ENCODE measurements at regions not wholly inside any gene's neighbourhood (a gene's known extent, or its start where the extent isn't known, plus 50 kb on each side); places are given as distances from the start of the nearest gene placed in this dataset.

DNA sequence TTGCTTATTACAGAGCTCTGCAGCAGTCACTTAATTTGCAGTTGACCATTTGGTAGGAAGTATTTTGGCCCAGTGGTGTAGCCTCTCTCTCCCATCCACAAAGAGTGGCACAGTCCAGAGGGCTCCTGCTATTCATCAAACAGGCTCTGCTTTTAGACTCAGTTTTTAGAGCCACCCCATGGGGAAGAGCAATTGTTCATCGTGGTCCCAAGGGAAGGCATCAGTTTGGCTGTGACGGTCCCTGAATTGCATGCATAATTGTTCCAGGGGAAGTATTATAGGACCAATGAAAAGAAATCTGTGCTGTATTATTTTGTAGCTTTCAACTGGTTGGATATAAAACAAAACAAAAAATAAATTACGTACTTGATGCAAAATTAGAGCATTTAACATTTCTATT, 799.0 kb downstream of the DACH1 start:
- no peak for DNase-seq

DNA sequence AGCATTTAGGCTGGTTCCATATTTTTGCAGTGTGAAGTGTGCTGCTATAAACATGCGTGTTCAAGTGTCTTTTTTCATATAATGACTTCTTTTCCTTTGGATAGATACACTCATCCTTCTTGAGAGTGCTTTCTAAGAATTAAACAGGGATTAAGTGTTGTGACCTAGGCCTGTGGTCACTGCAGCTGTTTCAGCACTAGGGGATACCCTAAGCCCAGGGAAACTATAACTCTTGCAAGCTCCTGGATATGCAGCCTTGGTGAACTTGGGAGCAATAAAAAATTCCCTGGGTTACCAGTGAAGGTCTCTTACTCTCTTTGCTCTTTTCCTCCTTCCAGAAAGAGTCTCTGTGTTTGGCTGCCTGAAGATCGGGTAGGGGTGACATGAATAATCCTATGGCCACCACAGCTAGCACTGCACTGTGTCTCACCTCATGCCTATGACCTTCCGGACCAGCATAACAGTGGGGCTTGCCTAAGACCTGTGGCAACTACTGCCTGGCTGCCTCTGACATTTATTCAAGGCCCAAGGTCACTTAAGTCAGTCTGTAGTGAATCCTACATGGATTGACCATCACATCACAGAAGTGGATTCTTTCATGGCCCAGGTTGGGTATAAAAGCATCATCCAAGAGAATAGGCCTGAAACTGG, 799.7 kb downstream of the DACH1 start:
- DNase-seq, result no peak

DNA sequence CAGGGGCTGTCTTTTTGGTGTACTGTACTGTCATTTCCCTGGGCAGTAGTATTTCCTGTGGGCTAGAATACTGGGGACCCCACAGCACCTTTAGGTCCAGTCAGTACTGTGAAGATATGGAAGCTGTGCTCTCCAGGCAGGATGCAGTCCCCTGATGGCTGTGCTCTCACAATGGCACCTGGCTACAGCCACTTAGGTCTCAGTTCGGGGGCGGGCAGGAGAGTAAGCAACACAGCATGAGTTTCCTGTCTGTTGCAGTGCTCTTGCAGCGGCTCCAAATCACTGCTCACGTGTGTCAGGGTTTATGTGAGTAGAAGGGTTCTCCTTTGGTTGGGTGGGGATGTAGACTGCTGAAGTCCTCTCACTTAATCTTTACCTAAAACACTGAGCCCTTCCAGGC, 810.4 kb downstream of the DACH1 start:
- no peak for DNase-seq

DNA sequence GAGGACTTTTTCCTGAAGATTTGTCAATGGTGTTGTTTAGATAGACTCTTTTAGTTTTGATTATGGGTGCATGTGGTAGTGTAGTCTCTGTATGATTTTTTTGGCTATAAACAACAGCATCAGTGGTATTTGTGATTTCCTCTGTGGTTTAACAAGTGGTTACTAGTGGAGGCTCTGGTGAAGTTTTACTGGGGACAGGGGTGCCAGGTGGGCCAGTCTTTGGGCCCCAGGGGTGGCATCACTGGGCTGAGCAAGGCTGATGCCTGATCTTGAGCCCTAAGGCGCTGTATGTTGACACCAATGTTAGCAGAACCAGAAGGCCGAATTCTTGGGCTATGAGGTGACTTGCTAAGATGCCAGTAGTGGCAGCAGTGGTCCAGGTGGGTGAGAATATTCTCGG, 811.4 kb downstream of the DACH1 start:
- no peak for DNase-seq

DNA sequence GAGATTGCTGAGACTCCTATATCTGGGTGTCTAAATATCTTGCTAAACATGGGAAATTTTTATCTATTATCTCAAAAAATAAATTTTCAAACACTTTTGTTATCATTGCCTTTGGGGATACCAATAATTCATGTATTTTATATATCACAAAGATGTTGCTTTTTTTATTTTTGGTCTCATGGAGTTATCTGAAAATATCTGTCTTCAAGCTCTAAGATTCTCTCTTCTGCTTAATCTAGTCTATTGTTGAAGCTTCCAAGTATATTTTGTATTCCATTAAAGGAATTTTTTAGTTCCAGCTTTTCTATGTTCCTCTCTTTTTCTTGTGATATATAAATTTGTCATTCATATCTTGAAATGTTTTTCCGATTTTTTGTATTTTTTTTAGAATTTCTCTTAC, 812.0 kb downstream of the DACH1 start:
- DNase-seq, result no peak

DNA sequence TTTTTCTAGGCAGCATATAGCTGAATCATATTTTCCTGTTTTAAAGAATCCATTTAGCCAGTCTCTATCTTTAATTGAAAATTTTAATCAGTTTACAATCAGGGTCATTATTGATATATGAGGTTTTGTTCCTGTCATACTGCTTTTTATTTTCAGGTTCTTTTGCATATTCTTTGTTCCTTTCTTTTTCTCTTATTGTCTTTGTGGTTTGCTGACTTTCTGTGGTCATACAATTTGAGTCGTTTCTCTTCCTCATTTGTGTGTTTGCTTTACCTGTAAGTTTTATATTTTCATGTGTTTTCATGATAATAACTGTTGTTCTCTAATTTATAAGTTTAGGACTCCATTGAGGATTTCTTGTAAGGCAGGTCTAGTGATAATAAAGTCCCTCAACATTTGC, 812.6 kb downstream of the DACH1 start:
- no peak for DNase-seq

DNA sequence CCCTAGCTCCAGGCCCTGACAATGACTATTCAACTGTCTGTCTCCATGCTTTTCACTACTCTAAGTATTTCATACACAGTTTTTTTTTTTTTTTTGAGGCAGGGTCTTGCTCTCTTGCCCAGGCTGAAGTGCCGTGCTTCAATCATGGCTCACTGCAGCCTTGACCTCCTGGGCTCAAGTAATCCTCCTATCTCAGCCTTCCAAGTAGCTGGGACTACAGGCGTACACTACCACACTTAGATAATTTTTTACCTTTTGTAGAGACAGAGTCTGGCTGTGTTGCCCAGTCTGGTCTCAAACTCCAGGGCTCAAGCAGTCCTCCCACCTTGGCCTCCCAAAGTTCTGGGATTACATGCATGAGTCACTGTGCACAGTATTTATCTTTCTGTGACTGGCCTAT, 815.4 kb downstream of the DACH1 start:
- DNase-seq, result no peak

DNA sequence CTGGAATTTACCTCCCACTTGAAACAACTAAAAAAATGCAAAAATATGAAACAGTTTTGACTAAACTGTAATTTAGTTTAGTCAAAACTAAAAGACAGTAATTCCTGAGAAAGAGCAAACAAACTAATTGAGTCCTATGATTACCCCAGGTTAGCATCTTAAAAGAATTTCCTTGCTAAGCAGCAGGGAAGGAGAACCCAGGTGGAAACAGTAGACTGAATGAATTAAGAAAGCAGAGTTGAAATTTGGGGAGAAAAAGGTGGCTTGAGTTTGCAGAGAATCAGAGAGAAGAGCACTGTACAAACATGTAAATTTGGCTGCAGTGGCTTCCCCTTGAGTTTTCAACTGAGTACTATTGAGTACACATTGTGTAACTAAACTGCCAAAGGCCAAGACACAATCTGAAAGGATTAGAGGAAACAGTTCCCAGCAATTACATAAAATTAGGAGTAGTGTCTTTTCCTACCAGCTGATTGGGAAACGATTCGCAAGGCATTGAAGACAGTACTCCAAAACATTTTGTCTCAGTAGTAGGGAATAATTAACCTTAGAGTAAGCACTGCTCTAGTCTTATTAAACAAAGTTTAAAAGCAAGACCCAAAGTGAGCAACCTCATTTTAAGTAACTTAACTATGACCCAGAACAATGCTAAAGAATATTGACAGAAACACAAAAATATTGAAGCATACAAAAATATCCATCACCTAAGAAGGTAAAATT, 820.5 kb downstream of the DACH1 start:
- DNase-seq, result no peak

DNA sequence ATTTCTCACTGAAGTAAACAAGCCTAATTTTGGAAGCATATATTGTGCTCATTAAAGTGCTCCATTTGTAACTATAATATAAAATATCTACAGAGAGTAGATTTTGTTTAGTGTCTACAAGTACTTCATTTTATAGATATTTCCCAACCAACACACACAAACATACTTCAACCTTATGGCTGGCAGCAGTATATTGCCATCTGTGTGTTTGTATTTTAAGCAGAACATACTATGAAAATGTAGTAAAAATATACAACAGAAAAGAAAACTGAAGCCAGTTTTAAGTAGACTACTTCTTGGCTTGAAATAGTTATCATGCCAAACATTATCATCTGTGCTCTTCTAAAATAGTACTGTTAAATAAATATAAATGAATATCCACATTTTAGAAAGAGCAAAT, 821.9 kb downstream of the DACH1 start:
- no peak for DNase-seq

DNA sequence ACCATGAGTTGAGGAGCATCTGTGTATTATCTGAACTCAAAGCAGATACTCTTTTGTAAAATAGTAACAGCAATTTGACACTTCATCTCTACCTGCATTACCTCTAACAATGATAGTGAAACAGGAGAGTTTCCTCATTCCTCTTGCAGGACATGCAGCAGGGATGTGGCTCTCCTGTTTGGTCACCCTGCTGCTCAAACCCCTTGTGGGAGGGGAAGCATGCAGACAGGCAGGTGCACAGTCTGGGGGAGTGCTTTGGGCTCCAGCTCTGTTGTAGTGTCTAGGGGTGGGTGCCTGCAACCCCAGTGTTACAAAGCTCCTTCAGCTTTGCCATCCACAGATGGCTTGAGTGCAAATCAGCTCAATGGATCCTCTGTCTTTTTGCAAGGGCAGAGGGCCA, 827.6 kb downstream of the DACH1 start:
- DNase-seq, result no peak

DNA sequence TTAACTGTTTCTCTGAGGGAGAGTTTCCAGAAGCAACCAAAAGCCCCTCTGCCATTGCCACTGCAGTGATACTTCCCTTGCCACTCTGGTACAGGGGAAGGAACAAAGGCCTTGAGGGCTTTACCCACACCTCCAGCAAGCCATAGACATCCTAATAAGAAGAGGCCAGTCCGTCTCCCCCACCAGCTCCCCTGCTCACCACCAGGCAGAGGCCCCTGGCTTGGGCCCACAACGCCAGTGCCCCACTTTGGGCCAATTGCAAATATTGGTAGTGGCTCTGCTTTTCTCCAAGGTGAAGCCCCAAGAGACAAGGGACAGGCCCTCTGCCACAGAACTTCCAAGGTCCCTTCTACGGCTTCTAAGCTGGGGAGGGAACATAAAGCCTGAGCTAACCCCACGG, 833.0 kb downstream of the DACH1 start:
- no peak for DNase-seq

DNA sequence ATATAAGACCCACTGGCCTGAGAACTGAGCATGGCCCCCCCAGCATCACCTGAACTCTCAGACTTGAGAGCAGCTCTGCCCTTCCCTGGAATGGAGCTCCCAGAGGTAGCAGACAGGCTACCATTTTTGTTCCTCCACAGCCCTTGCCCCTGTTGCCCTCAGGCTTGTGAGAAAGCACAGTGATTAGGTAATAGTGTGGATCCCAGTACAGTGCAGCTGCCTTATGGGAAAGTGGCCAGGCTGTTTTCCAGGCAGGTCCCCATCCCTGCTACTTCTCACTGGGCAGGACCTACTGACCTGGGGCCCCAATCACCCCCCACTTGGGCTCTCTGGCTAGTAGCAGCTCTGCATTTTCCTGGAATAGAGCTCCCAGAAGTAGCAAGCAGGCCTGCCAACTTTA, 834.0 kb downstream of the DACH1 start:
- DNase-seq, result no peak

DNA sequence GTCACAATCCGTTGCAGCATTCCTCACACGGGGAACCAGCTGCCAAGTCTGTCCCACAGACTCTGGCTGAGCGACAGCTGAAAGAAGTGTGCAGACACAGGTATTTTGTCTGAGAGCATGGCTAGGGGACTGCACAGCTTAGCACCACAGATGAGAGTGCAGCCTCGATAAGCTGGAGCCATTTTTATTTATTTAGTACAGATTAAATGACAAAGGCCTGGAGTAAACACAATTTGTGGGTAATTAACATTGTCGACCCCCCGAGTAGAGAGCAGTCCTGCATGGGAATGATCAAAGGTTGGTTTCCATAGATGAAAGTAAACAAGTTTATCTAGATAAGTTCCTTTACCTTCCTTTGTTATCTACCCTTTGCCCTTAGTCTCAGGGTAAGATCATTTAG, 836.2 kb downstream of the DACH1 start:
- DNase-seq, result no peak

DNA sequence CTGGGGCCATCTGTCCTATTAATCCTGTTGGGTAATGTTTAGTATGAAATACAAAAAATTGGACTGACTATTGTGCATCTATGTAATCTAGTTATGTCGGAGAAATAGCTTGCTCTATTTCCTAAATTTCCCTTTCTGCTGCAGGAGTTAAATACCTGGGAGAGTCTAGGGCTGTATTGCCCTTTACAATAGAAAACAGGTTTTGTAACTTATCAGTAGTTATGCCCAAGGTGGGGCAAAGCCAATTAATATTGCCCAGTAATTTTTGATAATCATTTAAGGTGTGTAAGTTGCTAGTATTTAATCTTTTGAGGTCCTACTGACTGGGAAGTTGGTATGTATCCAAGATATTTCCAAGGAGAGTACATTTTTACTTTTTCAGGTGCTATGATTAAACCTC, 838.1 kb downstream of the DACH1 start:
- DNase-seq, result no peak

DNA sequence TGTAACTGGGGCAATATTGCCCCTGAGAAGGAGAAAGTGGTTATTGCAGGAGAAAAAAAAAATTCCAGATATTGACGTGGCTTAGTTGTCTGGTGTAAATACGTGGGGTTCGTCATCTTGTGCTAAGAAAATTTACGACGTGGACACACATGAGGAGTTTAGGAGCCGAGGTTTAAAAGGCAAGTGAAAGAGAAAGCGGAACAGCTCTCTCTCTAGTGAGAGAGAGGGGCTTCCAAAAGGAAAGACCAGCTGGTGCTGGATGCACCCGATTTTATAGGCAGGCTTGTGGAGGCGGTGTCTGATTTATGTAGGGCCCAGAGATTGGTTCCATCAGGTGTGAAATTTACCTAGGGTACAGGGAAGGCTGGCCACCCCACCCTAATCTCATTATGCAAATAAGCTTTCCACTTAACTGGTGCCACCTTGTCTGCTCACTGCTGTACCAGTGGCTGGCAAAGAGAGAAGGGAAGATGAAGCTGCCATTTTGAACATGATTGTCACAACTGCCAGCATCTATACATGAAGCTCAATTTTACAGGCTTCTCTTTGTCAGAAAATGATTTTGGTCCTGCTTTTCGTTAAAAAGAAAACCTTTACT, 845.1 kb downstream of the DACH1 start:
- no peak for DNase-seq

DNA sequence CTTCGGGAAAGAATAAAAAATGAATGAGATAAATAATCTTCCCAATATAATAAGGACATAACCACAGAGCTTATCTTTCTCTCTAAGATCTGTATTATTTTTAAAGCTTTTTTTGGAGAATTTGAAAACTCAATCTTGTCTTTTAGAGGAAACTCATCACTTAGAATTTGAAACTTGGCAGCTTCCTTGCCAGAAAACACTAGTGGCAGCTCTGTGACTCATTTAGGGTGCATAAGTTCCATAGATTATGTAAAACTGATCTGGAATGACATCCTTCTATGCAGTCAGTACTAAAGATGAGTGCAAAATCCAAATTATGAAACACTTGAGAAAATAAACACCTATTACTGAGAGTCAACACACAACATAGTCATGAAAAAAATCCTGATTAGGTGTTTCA, 848.0 kb downstream of the DACH1 start:
- no peak for DNase-seq

DNA sequence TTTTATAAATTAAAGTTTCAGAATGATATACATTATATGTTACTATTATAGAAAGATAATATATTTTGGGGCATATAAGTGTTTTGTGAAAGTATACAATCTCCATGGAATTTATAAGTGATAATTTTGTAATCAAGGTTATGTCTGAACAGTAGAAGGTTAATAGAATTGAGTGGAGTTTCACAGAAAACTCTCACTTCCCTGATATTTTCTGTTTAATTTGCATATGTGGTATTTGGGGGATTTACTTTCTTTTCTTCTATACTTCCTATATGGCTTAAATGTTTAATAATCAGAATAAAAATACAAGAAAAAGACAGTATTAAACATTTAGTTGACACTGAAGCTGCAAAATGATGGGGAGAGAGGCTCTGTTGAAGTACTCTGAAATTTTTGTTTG, 848.5 kb downstream of the DACH1 start:
- DNase-seq, result no peak

DNA sequence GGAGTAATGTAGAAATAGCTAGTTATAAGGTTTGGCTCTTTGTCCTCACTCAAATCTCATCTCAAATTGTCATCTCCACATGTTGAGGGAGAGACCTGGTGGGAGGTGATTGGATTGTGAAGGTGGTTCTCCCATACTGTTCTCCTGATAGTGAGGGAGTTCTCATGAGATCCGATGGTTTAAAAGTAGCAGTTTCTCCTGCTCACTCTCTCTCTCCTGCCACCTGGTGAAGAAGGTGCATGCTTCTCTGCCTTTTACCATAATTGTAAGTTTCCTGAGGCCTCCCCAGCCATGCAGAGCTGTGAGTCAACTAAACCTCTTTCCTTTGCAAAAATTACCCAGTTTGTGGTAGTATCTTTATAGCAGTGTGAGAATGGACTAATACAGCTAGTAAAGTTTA, 849.4 kb downstream of the DACH1 start:
- no peak for DNase-seq

DNA sequence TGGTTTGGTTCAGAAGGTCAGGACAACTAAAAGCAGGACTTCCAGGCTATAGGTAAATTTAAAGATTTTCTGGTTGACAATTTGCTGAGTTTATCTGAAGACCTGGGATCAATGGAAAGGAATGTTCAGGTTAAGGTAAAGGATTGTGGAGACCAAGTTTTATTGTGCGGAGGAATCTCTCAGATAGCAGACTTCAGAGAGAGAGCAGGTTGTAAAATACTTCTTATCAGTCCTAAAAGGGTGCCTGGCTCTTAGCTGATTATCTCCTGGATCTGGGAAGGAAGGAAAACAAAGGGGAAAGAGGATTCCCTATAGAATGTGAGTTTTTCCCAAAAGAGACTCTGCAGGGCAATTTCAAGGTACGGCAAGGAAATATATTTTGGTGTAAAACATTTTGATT, 851.5 kb downstream of the DACH1 start:
- no peak for DNase-seq

DNA sequence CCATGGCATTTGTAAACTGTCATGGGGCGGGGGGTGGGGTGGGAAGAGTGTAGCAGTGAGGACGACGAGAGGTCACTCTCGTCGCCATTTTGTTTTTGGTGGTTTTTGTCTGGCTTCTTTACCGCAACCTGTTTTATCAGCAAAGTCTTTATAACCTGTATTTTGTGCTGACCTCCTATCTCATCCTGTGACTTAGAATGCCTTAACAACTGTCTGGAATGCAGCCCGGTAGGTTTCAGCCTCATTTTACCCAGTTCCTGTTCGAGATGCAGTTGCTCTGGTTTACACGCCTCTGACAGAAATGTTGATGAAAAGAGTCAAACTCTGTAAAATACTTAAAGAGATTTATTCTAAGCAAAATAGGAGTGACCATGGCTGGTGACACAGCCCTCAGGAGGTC, 852.0 kb downstream of the DACH1 start:
- no peak for DNase-seq

DNA sequence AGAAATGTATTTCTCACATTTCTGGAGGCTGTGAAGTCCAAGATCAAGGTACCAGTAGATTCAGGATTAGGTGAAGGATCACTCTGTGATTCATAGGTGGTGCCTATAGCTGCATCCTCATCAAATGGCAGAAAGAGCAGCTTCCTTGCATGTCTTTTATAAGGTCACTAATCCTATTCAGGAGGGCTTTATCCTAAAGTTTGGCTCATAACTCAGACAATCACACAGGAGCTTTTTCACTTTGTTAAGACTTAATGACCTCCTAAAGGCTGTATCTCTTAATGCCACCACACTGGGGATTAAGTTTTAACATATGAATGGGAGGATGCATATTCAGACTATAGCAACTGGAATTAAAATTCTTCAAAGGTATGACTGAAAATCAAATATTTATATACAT, 861.1 kb downstream of the DACH1 start:
- DNase-seq, result no peak

DNA sequence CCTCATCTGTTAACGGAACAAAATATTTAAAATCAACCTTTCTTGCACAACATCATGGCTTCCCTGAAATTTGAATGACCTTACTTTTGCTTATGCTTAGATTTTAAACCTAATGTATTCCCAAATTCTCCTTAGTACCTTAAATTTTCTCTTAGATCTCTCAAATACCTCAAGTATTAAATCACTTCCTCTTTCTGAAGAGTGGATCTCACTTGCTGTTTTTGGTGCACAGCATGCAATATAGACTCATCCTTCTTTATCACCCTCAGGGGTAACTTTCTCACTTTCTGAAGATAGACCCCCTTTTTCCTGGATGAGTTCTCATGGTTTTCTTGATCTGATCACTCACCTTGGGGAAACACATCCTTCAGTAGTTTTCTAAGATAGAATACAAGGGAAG, 871.7 kb downstream of the DACH1 start:
- no peak for DNase-seq

DNA sequence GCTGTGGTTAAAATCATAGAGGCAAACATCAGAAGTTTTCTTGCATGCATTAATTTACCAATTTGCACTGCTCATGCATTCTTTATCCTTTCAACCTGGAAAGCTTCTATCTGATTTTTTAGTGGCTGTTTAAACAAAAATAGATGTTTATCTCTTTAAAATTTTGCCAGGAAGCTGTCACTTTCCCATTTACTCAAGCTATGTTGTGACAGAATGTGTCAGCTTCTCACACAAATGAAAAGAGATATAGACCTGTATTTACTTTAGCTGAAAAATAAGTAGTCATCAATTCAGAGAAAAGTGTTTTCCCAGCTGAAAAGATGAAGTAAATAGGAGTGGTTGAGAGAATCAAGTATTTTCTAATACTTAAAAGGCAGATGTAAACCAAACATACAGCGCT, 872.8 kb downstream of the DACH1 start:
- DNase-seq, result no peak

DNA sequence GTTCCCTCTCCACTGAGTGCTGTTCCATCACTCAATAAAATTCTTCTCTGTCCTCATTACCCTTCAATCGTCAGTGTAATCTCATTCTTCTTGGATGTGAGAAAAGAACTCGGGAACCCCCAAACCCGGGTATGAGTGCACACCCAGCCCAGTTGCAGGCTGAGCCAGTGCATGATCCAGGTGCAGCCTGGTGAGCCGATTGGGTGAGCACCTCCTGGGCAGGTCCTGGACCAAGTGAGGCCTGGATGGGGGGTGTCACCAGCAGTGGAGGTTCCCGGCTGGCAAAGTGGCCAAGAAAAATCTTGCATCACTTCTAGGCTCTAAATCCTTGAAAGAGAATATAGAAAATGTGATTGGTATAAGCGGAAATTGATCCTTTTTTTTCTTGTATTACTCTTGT, 878.8 kb upstream of the KLHL1 start:
- no peak for DNase-seq

DNA sequence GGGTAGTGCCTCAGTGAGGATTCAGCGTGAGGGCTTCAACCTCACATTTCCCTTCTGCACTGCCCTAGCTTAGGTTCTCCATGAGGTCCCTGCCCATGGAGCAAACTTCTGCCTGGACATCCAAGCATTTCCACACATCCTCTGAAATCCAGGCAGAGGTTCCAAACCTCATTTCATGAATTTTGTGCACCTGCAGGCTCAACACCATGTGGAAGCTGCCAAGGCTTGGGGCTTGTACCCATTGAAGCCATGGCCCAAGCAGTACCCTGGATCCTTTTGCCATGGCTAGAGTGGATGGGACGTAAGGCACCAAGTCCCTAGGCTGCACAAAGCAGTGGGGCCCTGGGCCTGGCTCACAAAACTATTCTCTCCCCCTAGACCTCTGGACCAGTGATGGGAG, 877.1 kb upstream of the KLHL1 start:
- DNase-seq, result no peak

Measured in activated CD4-positive, alpha-beta T cell treated with anti-CD3 and anti-CD28 coated beads for 48 hours (primary cell).